Mucosa of rectum (tissue), 2 donors: ENCODE measurements at regions not wholly inside any gene's neighbourhood (a gene's known extent, or its start where the extent isn't known, plus 50 kb on each side); places are given as distances from the start of the nearest gene placed in this dataset.

Experiments
- H3K27ac ChIP-seq, 2 donors: one replicate each; pipeline ENCODE4 v1.7.0; 2013; ENCODE audit warnings: inconsistent platforms in 2 of 2, low read depth in 2 of 2, low read length in 2 of 2
- H3K27me3 ChIP-seq, 2 donors: one replicate each; pipeline ENCODE4 v1.7.0; 2013; ENCODE audit warnings: low read length in 2 of 2; ENCODE audit not compliant: control insufficient read depth in 2 of 2, insufficient read depth in 2 of 2
- H3K36me3 ChIP-seq, 2 donors: one replicate each; pipeline ENCODE4 v1.7.0; 2013; ENCODE audit warnings: low read length in 2 of 2; ENCODE audit not compliant: control insufficient read depth in 2 of 2, insufficient read depth in 2 of 2
- H3K4me1 ChIP-seq, 2 donors: one replicate each; pipeline ENCODE4 v1.7.0; 2013; ENCODE audit warnings: low read length in 2 of 2, mild to moderate bottlenecking in 1 of 2; ENCODE audit not compliant: control insufficient read depth in 2 of 2, insufficient read depth in 2 of 2
- H3K4me3 ChIP-seq, 2 donors: one replicate each; pipeline ENCODE4 v1.7.0; 2013; ENCODE audit warnings: low read length in 2 of 2
- H3K9ac ChIP-seq, 2 donors: one replicate each; pipeline ENCODE4 v1.7.0; 2013; ENCODE audit warnings: low read length in 2 of 2, low read depth in 1 of 2, mild to moderate bottlenecking in 1 of 2
- H3K9me3 ChIP-seq, 2 donors: one replicate each; pipeline ENCODE4 v1.7.0; 2013; ENCODE audit warnings: low read length in 2 of 2; ENCODE audit not compliant: control insufficient read depth in 2 of 2
- donor health status: healthy.
- donor health status: Normal muscosa, but diverticular disease.

DNA sequence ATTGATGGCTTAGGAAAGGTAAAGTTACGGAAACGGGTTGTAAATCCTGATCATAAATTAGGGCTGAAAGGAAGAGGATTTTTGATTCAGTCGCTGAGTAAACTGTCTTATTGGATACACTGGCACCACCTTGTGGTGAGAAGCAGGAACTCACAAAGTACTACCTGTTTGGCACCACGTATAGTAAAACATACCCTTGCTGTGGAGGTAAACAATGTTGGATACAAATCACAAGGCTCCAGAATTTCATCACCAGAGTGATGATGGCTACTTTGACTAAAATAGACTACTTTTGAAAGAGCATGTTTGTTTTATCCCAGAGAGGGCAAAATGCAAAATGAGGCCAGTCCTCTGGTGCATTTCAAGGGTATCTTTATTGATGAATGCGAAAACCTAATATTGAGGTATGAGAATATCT is 216.9 kb downstream of the IGSF11 start:
- Histone ChIP-seq H3K36me3 (no peaks in the 10 kb centered on the region), H3K4me1 (no peaks in the 10 kb centered on the region), H3K9ac (no peak overlapping the region), H3K27ac (no peak overlapping the region), H3K9me3 (no peaks in the 10 kb centered on the region), H3K4me3 (no peak overlapping the region), H3K27me3 (no peaks in the 10 kb centered on the region)

DNA sequence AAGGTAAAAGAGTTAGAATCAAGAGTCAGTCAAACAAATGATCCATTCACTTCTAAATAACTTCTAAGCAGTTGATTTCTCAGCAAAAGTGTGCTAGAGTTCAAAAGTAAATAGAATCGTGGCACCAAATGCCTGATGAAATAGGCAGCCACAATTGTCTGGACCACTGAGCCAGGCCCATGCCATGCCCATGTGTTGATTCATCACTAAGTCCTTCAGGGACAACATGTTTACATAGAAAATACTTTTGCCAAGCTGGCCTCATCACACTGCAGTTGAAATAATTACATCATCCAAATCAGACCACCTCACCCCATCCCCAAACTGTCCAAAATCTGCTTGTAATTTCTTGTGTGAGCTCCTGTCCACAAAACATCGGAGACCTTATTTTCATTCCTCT is 216.3 kb downstream of the IGSF11 start:
- Histone ChIP-seq H3K4me1 (no peaks in the 10 kb centered on the region), H3K27me3 (no peaks in the 10 kb centered on the region), H3K9ac (no peak overlapping the region), H3K27ac (no peak overlapping the region), H3K9me3 (no peaks in the 10 kb centered on the region), H3K4me3 (no peak overlapping the region), H3K36me3 (no peaks in the 10 kb centered on the region)

DNA sequence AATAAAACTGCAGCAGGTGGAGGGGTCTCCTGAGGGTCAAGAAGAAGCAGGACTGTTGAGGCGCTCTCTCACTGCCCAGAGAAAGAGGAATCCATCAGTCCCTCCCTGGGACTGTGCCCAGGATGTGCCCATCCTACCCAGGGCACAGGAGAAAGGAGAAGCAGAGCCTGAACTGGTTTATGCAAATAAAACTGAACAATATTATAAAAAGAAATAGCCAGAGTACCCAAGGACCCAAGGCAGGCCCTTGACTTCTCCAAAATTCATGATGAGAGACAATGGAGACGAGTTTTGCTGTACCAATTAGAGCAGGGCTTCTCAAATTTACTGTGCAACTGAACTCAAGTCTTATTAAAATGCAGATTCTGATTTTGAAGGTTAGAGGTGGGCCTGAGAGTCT is 211.0 kb downstream of the IGSF11 start:
- H3K9me3 ChIP-seq = no peaks in the 10 kb centered on the region
- H3K27me3 ChIP-seq = no peaks in the 10 kb centered on the region
- no peak overlapping the region for H3K27ac ChIP-seq
- H3K4me1 ChIP-seq = no peaks in the 10 kb centered on the region
- H3K4me3 ChIP-seq = no peak overlapping the region
- H3K9ac ChIP-seq = no peak overlapping the region
- no peaks in the 10 kb centered on the region for H3K36me3 ChIP-seq

DNA sequence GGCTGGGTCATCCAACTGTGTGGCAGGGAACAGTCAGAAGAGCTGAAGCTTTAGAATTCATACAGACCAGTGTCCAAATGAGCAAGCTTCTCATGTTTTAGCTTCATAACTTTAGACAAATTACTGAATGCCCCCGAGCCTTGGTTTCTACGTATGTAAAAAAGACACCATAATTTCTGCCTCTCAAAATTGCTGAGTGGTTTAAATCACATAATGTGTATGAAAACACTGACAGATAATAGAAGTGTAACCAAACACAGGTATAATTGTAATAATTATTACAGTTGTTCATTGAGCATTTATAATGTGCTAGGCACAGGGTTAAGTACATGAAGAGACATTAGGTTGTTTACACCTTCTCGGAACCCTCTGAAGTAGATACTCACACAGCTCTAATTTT is 207.2 kb downstream of the IGSF11 start:
- Histone ChIP-seq H3K27ac (no peak overlapping the region), H3K4me3 (no peak overlapping the region), H3K27me3 (no peaks in the 10 kb centered on the region), H3K36me3 (no peaks in the 10 kb centered on the region), H3K9me3 (peaks cover 0 to 2% of the 10 kb centered on the region in 2 donors), H3K9ac (no peak overlapping the region), H3K4me1 (no peaks in the 10 kb centered on the region)

DNA sequence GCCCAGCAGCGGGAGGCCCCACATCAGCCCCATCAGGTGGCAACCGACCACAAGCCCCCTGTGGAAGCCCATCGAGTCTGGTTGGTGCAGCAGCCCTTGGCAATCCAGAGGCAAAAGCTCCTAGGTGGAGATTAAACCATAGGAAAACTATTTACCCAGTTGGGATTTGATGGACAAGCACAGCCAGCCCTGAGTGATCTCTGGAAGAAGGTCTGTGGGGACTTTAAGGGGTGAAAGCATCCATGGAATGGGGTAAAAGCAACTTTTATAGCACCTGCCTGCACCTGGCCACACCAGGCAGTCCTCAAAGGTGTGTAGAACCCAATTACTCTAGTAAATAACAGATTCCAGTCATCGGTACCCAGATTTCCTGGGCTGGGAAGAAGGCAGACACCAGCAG is 206.3 kb downstream of the IGSF11 start:
- Histone ChIP-seq H3K27me3 (no peaks in the 10 kb centered on the region), H3K27ac (no peak overlapping the region), H3K9me3 (peaks cover 0 to 2% of the 10 kb centered on the region in 2 donors), H3K4me3 (no peak overlapping the region), H3K9ac (no peak overlapping the region), H3K4me1 (no peaks in the 10 kb centered on the region), H3K36me3 (no peaks in the 10 kb centered on the region)

DNA sequence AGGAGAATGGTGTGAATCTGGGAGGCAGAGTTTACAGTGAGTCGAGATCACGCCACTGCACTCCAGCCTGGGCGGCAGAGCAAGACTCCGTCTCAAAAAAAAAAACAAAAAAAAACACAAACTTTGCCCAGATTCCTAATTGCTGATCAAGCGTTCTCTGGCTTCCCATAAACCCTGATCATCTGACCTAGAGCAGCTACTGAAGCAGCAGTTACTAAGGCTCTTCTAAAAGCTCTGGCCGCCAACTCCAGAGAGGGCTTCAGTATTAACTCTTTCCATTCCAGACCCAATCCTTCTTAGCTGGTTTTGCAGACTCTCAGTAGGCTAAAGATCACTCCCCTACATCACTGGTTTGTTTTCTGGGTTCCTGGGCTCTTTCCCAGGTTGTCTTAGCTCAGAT is 201.6 kb downstream of the IGSF11 start:
- no peaks in the 10 kb centered on the region for H3K4me1 ChIP-seq

DNA sequence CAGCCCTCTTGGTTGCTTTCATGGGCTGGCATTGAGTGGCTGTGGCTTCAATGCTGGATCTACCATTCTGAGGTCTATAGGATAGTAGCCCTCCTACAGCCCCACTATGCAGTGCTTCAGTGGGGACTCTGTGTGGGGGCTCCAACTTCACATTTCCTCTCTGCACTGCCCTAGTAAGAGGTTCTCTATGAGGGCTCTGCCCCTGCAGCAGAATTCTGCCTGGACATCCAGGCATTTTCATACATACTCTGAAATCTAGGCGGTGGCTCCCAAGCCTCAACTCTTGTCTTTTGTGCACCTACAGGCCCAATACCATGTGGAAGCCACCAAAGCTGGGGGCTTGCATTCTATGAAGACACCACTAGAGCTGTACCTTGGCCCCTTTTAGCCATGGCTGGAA is 195.8 kb downstream of the IGSF11 start:
- H3K36me3 ChIP-seq = no peaks in the 10 kb centered on the region
- no peak overlapping the region for H3K27ac ChIP-seq
- no peak overlapping the region for H3K4me3 ChIP-seq
- no peak overlapping the region for H3K9ac ChIP-seq
- H3K27me3 ChIP-seq = no peaks in the 10 kb centered on the region
- H3K4me1 ChIP-seq = no peaks in the 10 kb centered on the region
- H3K9me3 ChIP-seq = peaks cover 5 to 13% of the 10 kb centered on the region in 2 donors

More for the DNA sequence above, 201.6 kb downstream of the IGSF11 start:
- H3K27ac ChIP-seq = no peak overlapping the region
- H3K9ac ChIP-seq = no peak overlapping the region
- H3K36me3 ChIP-seq = no peaks in the 10 kb centered on the region
- peaks cover 0 to 2% of the 10 kb centered on the region in 2 donors for H3K9me3 ChIP-seq
- no peak overlapping the region for H3K4me3 ChIP-seq
- H3K27me3 ChIP-seq = no peaks in the 10 kb centered on the region

DNA sequence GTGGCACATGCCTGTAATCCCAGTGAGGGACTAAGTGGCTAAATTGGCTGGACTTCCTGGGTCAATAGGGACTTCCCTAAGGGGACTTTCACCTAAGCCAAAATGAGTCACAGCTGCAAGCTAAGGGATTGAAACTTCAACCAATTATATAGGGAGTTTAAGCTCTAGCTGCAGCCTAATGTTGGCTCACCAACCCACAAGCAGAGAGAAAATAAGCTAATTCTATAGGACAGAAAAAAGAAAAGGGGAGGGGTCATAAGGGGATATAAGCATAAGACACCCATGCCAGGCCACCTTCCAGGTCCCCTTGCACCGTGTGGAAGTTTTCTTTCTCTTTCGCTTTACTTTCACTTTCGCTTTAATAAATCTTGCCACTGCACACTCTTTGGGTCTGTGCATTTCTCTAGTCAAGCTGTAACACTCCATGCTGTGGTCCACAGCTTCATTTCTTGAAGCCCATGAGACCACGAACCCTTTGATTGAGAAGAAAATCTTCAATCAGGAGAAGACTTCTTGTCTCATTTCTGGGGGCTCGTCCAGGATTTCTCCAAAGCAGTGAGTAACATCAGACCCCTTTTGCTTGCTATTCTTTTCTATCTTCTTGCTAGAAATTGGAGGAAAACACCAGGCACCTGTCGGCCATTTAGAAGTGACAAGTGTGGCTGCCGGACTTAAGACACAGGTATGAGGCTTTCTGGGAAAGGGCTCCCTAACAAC is 192.3 kb downstream of the IGSF11 start:
- H3K27ac ChIP-seq = no peak overlapping the region
- no peaks in the 10 kb centered on the region for H3K27me3 ChIP-seq
- no peak overlapping the region for H3K4me3 ChIP-seq
- no peaks in the 10 kb centered on the region for H3K36me3 ChIP-seq
- H3K9ac ChIP-seq = no peak overlapping the region
- peaks cover 5 to 13% of the 10 kb centered on the region in 2 donors for H3K9me3 ChIP-seq
- no peaks in the 10 kb centered on the region for H3K4me1 ChIP-seq

DNA sequence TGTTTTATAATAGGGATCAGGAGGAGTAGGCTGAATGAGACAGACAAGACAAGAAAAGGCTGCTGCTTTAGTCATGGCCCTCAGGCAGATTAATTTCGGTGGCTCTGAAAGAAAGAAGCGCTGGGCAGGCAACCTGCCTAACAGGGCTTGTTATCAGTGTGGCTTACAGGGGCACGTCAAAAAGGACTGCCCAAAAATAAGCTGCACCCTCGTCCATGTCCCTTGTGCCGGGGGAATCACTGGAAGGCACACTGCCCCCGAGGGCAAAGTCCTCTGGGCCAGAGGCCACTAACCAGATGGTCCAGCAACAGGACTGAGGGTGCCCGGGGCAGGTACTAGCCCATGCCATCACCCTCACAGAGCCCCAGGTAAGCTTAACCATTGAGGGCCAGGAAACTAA is 188.5 kb downstream of the IGSF11 start:
- Histone ChIP-seq H3K4me1 (no peaks in the 10 kb centered on the region), H3K27ac (no peak overlapping the region), H3K9ac (no peak overlapping the region), H3K9me3 (peaks cover 5 to 9% of the 10 kb centered on the region in 2 donors), H3K4me3 (no peak overlapping the region), H3K27me3 (no peaks in the 10 kb centered on the region), H3K36me3 (no peaks in the 10 kb centered on the region)
